HG03520 (cell line): ENCODE measurements at regions not wholly inside any gene's neighbourhood (a gene's known extent, or its start where the extent isn't known, plus 50 kb on each side); places are given as distances from the start of the nearest gene placed in this dataset.

Experiments
- ATAC-seq: cut with Tn5 transposase; IDR thresholded peaks from one replicate; pipeline ENCODE4 v1.9.1; 2021; ENCODE audit warnings: mild to moderate bottlenecking, moderate library complexity; ENCODE audit not compliant: unreplicated experiment

DNA sequence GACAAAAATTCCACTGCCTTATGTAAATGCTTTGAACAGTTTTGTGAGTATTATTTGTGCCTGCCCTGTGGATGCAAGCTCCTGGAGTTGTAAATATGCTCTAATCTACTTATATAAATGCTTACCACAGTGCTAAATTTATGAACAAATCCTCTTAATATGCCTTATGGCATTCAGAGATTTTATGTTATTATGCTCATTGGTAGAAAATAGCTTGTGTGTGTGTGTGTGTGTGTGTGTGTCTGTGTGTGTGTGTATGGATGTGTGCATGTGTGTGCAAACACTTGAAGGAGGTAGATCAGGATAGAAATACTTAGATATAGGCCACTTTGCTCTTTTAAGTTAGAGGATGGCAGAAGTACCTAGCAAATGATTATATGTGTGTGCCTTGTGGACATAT, 253.9 kb downstream of the TAF11L14 start:
- ATAC-seq: no peak

DNA sequence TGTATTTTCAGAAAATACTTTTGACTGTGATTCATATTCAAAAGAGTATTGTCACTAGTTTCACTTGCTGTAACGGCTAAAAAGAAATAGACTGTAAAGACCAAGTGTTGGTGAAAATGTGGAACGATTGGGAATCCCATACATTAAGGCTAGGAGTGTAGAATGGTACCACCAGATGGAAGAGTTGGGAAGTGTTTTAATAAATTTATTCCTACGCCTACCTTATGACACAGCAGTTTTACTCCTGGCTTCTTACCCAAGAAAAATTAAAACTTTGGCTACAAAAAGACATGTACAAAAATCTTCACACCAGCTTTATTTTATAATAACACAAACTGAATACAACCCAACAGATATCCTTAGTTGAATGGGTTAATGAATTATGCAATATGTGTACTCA, 256.2 kb downstream of the TAF11L14 start:
- ATAC-seq: no peak

DNA sequence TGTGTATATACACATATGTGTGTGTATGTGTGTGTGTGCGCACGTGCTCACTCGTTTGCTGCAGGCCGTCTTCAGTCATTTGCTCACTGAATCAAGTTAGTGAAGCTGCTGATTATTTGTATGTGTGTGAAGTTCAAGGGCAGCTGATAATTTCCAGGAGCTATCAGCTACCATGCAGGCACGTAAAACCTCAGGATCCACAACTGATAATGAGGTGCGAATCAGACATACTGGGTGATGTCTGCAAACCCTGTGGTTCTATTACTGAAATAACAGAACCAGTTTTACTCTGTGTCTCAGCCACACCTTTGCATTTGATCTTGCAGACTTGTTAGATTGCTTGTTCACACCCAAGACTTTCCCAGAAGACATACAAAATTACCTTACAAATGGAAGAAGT, 257.6 kb downstream of the TAF11L14 start:
- no peak for ATAC-seq

DNA sequence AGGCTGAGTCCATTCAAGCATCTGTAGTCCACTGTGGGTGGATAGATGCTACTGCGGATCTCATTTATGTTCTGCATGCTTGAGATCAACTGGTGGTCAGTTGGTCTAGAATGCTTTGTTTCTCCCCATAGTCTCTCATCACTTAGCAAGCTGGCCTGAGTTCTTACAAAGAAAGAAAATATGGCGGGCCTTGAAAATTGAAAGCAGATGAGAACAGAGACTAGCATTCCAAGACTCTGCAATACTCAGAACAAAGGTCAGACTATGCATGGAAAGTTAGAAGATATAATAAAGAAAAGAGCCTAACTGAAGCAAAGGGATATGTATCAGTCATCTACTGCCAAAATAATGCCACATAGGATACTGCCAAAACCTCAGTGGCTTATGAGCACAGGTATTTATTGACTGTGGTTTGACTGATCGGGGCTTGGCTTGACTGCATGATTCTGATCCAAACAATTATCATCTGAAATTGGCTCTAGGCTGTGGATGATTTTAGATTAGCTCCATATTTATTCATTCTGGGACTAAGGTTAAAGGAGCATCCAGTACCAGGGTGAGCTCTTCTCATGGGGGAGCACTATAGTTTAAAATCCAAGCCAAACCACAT, 258.9 kb downstream of the TAF11L14 start:
- ATAC-seq: no peak

DNA sequence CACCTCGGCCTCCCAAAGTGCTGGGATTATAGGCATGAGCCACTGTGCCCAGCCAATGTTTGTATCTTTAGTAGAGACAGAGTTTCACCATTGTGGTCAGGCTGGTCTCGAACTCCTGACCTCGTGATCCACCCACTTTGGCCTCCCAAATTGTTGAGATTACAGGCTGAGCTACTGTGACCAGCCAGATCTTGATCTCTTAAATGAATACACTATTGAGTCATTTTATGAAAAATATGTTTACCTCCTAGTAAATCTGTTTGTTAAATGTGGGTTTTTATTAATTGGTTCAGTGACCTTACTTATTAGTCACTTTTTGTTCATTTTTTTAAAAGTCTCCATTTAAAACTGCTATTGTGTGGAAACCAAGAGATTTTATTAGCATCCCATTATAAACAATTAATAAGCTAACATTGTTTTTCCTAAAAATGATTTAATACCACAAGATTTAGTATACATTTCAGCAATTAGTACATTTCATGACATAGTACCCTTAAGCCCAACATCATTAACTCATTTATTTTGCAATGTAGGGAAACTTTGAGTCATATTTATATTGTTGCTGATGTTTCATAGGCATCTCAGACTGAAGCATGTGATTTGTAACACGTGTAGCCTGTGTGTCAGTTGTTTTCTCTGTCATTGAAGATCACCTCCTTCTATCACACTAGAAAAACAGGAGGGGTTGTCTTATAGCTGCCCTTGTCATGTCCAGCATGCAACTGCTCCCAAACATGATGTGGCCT, 261.2 kb downstream of the TAF11L14 start:
- ATAC-seq: no peak

DNA sequence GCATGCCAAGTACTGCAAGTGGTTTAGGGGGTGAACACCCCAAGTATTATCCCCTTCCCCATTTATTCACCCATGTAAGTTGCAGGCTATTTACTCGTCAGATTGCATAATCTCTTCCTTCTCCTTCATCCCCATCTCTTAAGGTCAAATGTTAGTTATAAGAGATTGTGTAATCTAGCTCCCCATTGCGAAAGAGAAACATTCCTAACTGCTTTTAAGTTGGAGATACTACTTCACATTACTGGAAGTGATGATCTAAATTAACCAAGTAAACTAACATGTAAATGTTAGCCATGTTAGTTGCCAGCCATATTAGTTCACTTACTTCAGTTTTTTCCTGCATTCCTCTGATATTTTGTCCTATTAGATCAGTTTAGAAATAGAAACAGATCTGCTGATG, 262.3 kb downstream of the TAF11L14 start:
- no peak for ATAC-seq

DNA sequence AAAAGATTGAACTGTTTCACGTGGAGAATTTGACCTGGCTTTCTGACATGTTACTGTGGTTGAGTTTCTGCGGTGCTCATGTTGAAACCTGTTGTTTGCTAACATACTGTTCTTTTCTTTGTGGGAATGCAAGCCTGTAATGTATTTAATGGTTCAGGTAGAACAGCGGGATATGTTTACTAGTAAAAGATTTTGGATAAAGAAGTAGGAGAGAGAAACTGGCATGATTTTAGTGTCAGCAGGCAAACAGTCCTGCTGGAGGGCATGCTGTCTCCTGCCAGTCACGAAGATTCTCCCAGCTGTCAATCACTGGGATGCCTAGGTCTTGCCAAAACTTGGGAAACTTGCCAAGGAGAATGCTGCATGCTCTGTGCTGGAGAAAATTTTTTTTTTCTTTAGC, 263.5 kb downstream of the TAF11L14 start:
- no peak for ATAC-seq

DNA sequence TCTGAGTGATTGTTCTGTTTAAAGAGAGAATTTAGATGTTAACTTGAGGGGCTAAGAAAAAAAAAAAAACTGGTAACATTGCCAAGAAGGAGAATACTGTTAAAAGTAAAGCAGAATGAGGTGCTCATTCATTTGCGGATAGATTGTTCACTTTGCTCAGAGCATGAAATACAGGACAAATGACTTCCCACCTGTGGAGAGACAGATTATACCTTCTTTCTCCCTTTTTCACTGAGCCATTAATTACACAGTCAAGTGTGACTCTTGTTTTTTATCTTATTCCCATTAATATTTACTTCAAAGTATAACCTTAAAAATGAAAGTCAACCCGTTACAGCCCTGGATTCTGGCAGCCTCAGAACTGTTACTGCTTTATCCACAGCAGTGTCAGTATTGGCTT, 264.5 kb downstream of the TAF11L14 start:
- no peak for ATAC-seq

DNA sequence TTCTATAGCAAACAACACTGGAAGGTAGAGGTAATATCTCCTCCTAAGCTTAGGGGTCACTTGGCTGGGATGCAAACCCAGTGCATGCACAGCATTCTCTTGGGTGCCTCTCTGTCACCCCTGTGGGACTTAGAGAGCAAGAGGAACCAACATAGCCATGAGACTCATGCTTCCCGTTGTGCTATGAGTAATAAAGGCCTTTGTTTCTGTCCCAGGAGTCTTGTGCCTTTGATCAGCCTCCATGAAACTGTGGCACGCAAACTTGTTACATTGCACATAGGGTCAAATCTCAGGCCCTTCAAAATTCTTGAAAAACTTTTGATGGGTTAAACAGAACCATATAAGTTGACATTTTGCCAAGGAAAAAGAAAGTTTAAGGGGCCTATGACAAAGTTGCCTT, 272.8 kb downstream of the TAF11L14 start:
- no peak for ATAC-seq

DNA sequence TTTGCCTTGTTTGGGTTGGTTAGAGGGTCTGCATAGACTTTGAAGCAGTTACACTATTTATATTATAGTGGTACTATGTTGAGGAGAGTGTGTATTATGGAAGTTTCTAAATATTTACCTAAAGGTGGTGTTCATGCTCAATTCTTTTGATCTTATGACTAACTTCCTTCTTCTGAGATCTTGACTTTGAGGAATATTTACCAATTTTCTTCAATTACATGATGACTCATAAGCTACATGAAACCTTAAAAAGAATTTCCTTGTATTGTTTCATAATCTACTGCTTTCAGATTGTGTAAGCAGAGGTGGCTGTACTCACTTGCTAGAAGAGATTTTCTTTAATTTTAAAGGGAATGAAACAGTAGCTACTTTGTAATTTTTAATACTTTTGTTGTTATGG, 276.1 kb downstream of the TAF11L14 start:
- no peak for ATAC-seq

DNA sequence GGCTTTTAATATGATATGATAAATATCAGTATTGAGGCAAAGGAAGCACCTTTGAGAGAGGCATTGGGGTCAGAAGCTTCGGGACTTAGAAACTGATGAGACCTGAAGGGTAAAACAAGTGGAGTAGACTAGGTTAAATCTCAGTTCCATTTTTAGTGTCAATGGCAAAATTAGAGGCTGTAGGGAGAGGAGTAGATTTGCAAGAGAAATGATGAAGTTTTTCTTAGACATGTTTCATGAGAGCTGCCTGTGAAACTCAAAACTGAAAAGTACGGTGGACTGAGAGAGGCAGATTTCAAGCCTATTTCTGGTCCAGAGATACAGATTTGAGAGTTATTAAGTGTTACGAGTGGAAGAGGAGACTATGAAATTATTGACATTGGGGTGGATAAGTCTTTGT, 278.5 kb downstream of the TAF11L14 start:
- no peak for ATAC-seq

DNA sequence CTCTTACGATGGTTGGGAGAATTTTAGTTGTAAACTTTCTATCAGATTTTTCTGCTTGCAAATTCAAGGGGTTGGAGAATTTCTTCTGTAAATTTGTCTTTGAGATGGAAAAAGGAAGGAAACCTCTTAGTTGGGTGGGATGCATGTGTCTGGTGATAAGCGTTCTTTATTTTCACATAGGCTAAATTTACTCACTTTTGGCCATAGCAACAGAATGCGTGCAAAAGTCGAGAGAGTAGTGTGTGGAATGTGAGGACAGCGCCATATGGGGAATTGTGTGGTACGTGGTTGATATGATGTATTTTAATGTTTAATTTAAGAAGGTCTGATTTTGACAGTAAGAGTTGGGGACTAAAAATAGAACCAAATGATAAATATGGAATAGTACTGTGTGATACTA, 282.2 kb downstream of the TAF11L14 start:
- ATAC-seq: no peak

DNA sequence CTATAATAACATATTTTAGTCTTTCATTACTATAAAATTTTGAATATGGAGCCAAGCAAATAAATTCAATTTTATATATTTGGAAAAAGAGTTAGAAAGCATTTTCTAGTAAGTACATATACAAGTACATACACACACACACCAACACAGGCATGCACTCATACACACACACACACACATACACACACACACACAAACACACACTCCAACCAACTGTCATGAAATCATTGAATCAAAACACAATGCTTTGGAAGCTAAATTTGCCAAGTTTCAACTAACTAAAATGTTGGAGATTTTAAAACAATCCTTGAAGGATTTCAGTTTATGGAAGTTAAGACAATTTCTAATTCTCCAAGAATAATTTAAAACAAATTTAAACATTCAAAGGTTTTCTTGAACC, 283.2 kb downstream of the TAF11L14 start:
- ATAC-seq: no peak

DNA sequence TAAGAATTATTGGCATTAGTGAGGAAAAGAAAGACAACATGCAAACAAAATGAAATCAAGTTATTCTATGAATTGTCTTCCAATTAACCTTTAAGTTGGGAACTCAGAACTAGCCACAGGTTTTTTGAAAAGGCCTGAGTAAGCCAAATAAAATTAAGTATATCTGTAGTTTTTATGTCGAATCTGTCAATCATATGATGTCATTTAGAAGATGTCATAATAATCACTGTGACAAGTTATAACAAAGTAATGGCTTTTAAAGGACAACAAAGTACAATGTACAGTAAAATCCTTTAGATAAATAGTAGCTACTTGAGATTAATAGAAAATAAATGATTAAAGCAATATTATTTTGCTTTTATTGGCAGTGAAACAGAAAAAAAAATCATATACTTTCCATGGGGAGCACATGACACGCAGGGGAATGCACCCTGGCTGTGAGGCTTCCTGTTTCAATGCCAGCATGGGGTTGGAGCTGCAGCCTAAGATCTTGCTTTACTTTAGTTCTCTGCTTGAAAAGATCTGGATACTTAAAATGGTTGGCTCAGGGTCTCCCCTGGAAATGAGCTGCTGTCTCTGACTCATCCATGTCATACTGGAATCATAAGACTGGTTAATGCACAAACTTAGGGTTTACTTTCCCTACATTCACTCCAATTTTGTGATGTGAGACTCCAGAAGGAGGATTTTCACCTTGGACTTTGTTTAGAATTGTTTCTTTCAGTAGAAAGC, 284.3 kb downstream of the TAF11L14 start:
- ATAC-seq: no peak

DNA sequence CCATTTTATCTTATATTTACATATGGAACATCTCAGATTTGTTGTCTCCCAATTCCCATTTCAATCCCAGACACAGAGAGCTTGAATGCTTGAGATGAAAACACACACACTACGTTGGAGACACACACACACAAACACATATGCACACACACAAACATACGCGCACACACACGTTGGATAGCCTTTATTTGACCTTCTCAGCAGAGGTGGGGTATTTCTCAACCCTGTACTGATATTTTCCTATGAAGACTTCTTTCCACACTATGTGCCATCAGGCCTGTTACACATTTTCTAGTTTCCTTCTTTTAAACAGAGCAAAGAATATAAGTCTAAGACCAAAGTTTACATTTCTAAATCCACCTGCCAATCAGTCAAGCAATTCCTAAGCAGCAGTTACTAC, 291.0 kb downstream of the TAF11L14 start:
- no peak for ATAC-seq

DNA sequence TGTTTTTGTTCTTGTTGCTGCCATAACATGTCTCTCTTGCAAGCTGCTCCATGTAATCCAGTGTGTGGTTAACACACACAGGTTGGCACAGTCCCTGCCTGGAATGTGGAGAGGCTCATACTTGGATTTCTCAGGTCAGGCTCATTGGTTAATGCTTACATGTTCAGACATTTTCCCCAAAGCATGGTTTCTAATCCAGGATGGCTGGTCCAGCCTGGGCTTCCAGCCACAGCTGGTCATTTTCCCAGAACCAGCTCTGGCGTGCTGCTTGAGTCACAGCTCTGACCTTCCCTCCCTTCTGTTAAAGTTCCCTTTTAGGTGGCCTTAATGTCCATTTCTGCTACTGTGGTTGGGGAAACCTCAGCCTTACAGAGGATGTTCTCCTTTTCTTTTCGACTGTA, 294.3 kb downstream of the TAF11L14 start:
- no peak for ATAC-seq

DNA sequence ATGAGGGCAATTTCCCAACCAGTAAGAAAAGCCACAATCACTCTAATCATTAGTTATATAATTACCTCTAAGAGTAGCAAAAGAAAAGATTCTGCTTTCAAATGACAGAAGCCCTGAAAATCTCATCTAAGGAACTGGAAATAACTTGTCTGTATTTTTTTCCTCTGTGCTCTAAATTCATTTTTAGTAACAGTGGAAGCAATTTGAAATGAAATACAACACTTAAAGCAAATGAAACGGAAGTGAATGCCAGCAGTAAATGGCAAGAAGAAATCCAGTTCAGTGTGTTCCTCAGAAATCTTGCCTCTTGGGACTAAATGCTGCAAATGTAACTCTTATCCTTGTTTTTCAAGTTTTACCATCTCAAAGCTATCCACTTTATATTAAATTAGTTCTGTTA, 294.9 kb downstream of the TAF11L14 start:
- ATAC-seq: no peak

DNA sequence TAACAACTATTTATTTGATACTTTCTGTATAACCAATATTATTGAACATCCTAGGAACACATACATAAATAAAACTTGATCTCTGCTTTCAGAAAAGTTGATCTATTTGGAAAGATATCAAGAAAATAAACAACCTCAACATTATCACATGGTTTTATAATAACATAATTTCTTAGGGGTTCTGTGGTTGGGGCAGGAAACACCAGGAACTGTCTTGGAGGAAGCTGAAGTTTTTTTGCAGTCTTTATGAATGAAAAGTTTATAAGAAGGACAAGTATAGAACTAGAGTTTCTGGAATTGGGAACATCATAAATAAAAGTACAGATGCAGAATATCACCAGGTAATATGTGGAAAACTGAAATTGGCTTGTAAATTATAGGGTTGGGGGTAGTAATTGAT, 296.1 kb downstream of the TAF11L14 start:
- ATAC-seq: no peak

DNA sequence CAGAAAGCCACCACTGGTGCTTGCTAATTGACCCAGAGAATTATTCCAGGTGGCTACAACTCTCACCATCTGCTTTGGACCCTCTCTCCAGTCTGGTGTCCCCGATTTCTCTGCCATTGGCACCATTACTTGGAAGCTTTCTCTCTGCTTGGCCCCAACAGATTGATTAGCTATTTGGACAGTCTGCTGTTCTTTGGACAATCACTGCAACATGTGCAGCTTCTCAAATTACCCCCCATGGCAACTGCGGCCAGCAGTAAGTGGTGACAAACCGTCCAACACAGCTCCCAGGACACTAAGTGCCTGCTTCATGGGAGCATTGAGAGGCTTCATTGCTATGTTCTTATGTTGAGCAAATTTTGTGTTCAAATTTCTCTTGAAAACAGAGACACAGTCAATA, 309.8 kb downstream of the TAF11L14 start:
- no peak for ATAC-seq

DNA sequence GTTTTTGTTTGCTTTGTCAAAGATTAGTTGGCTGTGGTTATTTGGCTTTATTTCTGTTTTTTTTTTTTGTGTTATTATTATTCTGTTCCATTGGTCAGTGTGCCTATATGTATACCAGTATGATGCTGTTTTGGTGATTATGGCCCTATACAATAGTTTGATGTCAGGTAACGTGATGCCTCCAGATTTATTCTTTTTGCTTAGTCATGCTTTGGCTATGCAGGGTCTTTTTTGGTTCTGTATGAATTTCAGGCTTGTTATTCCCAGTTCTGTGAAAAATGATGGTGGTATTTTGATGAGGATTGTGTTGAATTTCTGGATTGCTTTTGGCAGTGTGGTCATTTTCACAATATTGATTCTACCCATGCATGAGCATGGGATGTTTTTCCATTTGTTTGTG, 312.8 kb downstream of the TAF11L14 start:
- ATAC-seq: no peak

DNA sequence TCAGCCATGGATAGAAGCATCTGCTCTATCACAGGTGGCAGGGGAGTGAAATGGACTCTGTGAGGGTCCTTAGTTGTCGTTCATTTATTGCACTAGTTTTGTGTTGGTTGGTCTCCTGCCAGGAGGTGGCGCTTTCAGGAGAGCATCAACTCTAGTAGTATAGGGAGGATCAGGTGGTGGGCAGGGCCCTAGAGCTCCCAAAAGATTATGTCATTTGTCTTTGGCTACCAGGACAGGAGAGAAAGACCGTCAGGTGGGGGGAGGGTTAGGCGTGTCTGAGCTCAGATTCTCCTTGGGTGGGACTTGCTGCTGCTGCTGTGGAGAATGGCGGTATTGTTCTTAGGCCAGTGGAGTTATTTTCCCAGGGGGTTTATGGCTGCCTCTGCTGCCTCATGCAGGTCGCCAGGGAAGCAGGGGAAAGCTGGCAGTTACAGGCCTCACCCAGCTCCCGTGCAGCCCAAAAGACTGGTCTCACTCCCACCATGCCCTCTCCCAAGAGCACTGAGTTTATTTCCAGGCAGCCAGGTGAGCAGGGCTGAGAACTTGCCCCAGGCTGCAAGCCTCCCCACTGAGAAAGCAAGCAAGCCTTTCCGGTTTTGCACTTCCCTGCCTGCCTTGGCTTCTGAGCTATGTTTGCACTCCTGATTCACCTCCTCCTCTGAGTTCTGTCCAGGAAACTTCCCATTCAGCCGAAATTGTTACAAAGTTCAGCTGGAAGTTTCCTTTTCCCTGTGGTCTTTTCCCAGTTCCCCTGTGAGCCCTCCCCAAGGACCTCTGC, 317.3 kb downstream of the TAF11L14 start:
- ATAC-seq: no peak

DNA sequence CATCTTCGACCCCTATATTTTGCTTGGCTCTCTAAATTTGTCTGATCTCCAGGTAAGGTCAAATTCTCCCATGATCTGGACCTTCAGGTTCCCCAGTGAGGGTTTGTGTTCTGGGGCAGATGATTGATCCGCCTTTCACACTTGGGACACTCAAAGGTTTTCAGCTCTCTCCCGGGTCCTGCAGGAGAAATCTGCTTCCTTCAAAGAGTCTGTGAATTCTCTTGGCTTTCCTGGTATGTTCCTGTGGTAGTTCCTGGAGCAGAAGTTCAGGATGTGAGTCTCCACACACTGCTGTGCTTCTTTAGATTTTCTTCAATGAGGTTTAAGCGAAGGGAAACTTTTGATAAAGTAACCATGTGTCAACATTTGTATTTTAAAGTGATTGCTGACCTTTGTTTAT, 318.0 kb downstream of the TAF11L14 start:
- no peak for ATAC-seq
